Fibroblast of villous mesenchyme (primary cell): ENCODE measurements at regions not wholly inside any gene's neighbourhood (a gene's known extent, or its start where the extent isn't known, plus 50 kb on each side); places are given as distances from the start of the nearest gene placed in this dataset.
A peak's percentile ranks its signal among the peaks of the same experiment; 100 is the strongest.
"Not testable (repeated sequence)": the region's sequence is repeated elsewhere in the genome, so short reads cannot be mapped to it uniquely, and the experiment has no call there.

Experiments used
- DNase-seq: peaks from one replicate; pipeline ENCODE4 v3.0.0-alpha.2; 2010; ENCODE audit warnings: low read depth
- H3K4me3 ChIP-seq: 2 replicates; pipeline ENCODE4 v1.5.1; 2011; ENCODE audit warnings: low read depth, mild to moderate bottlenecking, low read length
- TF ChIP-seq, protein P1 (sequence below): IDR thresholded peaks from 2 replicates; pipeline ENCODE4 v1.5.1; 2012; ENCODE audit warnings: low read depth, mild to moderate bottlenecking, low read length; ENCODE audit not compliant: insufficient read depth

DNA sequence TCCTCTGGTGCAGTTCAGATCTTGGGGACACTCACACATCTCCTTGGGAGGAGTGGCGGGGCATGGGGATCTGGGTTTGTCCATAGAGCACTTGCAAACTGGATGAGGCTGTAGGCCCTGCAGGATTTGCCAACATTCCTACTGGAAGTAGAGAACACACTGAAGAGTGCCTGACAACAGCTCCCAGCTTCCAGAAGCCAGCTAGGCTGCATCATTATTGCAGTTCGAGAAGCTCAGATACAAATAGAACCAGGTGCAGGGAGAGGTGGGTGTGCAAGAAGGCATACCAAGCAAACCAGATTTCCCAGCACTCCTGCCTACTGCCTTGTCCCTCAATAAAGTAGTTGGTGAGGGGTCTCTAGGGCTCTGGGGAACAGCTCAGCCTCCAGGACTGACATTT lies 52.5 kb downstream of the RHOB start:
- no peak overlapping the region for H3K4me3 ChIP-seq
- TF ChIP-seq, protein P1, sequence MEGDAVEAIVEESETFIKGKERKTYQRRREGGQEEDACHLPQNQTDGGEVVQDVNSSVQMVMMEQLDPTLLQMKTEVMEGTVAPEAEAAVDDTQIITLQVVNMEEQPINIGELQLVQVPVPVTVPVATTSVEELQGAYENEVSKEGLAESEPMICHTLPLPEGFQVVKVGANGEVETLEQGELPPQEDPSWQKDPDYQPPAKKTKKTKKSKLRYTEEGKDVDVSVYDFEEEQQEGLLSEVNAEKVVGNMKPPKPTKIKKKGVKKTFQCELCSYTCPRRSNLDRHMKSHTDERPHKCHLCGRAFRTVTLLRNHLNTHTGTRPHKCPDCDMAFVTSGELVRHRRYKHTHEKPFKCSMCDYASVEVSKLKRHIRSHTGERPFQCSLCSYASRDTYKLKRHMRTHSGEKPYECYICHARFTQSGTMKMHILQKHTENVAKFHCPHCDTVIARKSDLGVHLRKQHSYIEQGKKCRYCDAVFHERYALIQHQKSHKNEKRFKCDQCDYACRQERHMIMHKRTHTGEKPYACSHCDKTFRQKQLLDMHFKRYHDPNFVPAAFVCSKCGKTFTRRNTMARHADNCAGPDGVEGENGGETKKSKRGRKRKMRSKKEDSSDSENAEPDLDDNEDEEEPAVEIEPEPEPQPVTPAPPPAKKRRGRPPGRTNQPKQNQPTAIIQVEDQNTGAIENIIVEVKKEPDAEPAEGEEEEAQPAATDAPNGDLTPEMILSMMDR: no peak
- DNase-seq: no peak

DNA sequence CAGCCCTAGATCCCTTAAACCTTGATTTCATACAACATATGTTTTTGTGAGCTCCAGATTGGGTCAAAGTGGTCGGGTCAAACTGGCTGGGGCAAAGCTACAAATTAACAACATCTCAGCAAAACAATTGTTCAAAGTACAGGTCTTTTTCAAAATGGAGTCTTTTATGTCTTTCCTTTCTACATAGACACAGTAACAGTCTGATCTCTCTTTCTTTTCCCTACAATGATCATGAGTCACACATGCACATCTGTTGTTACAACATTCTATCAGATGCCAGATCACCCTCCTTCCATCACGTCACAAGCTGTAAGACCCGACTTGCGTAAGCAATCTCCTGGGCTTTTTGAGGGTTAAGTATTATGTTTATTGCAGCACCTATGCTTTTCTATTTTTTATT lies 55.1 kb downstream of the RHOB start:
- TF ChIP-seq, protein P1: no peak
- no peak overlapping the region for H3K4me3 ChIP-seq
- DNase-seq: peak; percentile 100

DNA sequence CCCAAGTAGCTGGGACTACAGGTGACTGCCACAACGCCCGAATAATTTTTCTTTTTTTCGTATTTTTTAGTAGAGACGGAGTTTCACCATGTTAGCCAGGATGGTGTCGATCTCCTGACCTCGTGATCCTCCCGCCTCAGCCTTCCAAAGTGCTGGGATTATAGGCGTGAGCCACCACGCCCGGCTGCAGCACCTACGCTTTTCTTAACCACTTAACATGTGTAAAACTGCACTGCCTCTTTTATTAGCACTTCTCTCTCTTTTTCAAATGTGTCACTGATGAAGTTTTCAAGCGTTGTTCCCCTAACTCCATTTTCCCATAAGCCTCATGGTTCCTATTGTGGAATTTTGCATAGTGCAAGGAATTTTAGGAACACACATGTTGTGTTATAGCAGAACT lies 55.6 kb downstream of the RHOB start:
- not testable (repeated sequence) for H3K4me3 ChIP-seq, DNase-seq

DNA sequence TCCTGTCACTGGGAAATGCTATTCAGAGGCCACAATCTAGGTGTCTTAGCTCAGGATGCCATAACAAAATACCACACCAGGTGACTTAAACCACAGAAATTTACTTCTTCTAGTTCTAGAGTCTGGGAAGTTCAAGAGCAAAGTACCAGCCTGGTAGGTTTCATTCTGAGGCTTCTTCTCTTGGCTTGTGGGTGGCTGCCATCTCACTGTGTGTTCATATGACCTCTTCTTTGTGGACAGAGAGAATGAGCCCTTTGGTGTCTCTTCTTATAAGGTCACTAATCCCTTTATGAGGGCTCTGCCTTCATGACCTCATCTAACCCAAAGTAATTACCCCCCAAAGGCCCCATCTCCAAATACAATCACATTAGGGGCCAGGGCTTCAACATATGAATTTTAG lies 57.3 kb downstream of the RHOB start:
- TF ChIP-seq, protein P1: no peak
- no peak for DNase-seq
- no peak overlapping the region for H3K4me3 ChIP-seq

DNA sequence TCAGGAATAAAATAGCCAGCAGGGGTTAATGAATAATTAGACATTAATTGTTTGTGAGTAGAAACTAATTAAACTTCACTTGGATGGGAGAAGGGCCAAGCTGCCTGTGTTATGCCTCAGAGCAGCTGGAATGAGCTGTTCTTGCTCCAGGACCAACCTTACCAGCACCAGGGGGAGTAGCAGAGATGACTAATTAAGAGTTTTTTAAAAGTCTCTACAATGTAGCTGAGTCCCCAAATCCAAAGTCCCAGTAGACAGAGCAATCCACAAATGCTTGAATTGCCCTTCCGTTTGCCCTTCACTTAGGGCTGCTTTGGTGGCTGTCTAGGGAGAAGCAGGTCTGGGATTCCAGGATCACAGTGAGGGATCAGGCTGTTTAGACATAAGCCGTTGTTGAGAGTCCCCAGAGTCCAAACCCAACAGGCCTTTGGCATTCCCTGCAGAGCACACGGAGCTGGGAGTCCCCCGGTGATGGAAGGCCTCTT lies 59.4 kb downstream of the RHOB start:
- TF ChIP-seq, protein P1: peak; percentile 49
- no peak overlapping the region for H3K4me3 ChIP-seq
- DNase-seq: peak; percentile 78

DNA sequence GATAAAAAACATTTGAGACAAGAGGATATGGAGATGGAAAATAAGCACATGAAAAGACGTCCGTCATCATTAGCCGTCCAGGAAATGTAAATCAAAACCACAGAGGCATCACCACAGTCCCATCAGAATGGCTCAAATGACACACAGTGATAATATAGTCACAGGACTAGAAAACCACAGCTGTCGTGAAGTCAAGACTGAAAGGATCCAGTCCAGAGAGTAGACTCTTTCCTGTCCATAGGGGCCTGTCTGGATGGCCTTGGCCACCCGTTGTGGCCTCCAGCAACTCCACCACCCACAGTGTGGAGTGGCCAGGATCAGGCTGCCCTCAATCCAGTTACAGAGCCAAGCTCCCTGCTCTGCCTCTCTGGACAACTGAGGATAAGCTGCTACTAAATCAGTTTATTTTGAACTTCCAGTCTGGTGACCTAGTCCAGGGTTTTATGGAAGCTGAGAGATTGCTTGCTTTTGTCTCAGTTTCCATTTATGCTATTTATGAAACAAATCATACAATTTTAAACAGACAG lies 60.4 kb downstream of the RHOB start:
- DNase-seq: peak; percentile 40
- H3K4me3 ChIP-seq: no peak overlapping the region
- TF ChIP-seq, protein P1: no peak

DNA sequence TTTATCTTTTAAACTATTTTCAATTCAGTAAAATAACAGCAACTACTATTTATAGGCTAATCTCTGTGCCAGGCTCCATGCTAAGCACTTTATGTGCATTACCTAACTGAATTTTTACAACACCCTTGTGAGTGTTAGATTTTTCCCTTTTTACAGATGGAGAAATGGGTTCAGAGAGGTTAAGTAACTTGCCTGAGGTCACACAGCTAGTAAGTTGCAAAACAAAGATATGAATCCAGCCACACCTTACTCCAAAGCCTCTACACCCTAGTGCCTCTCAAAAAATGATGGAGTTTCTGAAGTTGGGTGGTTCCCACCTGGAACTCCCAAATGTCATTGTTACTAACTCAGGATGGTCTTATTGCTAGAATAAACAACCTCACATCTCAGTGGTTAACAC lies 60.8 kb downstream of the RHOB start:
- DNase-seq: no peak
- TF ChIP-seq, protein P1: no peak
- H3K4me3 ChIP-seq: no peak overlapping the region
